GM12878 (cell line): ENCODE measurements at regions not wholly inside any gene's neighbourhood (a gene's known extent, or its start where the extent isn't known, plus 50 kb on each side); places are given as distances from the start of the nearest gene placed in this dataset.

Experiments
- ATAC-seq: fragments of 200-7000 bp; cut with Tn5 transposase; 3 replicates; pipeline ENCODE4 v1.9.1; 2020; ENCODE audit warnings: mild to moderate bottlenecking, moderate library complexity
- BruUV-seq: library from RNA; stranded (reverse); fragments of 400-500 nt; replicated peaks from 2 replicates; lab custom pipeline; 2021; lab: Mats Ljungman, UMichigan
- CTCF ChIA-PET: fragments of 300-600 bp; sonication (Branson Sonifier 250); formaldehyde crosslinking; extraction: SDS; loops from one replicate; lab custom pipeline; 2021; ENCODE audit warnings: inconsistent platforms; lab: Yijun Ruan, JAX
- POLR2A ChIA-PET: fragments of 350-600 bp; formaldehyde crosslinking; extraction: SDS; loops from one replicate; lab custom pipeline; 2021; ENCODE audit warnings: inconsistent platforms; lab: Charles Lee
- RAD21 ChIA-PET: fragments of 300-600 bp; sonication (Branson Sonifier 250); formaldehyde crosslinking; loops from one replicate; lab custom pipeline; 2023; ENCODE audit warnings: antibody characterized with exemption; ENCODE audit not compliant: unreplicated experiment; lab: Charles Lee
- SMC1A ChIA-PET: fragments of 300-600 bp; sonication (Branson Sonifier 250); formaldehyde crosslinking; loops from one replicate; lab custom pipeline; 2023; ENCODE audit not compliant: unreplicated experiment, uncharacterized antibody; lab: Charles Lee
- DNase-seq: peaks from one replicate; pipeline ENCODE4 v3.0.0-alpha.2; 2011; ENCODE audit warnings: low read depth, low spot score
- FAIRE-seq: peaks from 3 replicates; lab custom pipeline; 2011; peaks lifted over from hg19 to GRCh38; lab: Jason Lieb, UNC
- H2AFZ ChIP-seq: 2 replicates; pipeline ENCODE4 v1.6.0; 2011; ENCODE audit warnings: low read depth, low read length, control low read depth; ENCODE audit not compliant: control insufficient read depth
- H3K27ac ChIP-seq: 2 replicates; pipeline ENCODE4 v1.5.1; 2011; ENCODE audit warnings: control low read depth; ENCODE audit not compliant: control insufficient read depth, insufficient read depth
- H3K27me3 ChIP-seq, 2 experiments: replicated peaks in 1 of 2; 2 replicates each; pipeline versions ENCODE4 v1.6.0 to v1.6.1; 2011; ENCODE audit warnings: low read length in 1 of 2; ENCODE audit not compliant: control insufficient read depth in 2 of 2, insufficient read depth in 2 of 2
- H3K36me3 ChIP-seq, 2 experiments: 2 replicates each; pipeline ENCODE4 v1.5.1; 2011; ENCODE audit warnings: low read length in 1 of 2; ENCODE audit not compliant: control insufficient read depth in 2 of 2, insufficient read depth in 2 of 2
- H3K4me1 ChIP-seq: 2 replicates; pipeline ENCODE4 v1.6.1; 2011; ENCODE audit warnings: mild to moderate bottlenecking, low read length, moderate library complexity, mixed read lengths; ENCODE audit not compliant: control insufficient read depth, insufficient read depth
- H3K4me2 ChIP-seq: 2 replicates; pipeline ENCODE4 v1.6.0; 2011; ENCODE audit warnings: control low read depth; ENCODE audit not compliant: control insufficient read depth, insufficient read depth
- H3K4me3 ChIP-seq: fragments of 200-600 bp; sonication (generic); 2 replicates; pipeline ENCODE4 v1.5.1; 2016
- H3K79me2 ChIP-seq: 2 replicates; pipeline ENCODE4 v1.6.0; 2011; ENCODE audit warnings: low read length; ENCODE audit not compliant: control insufficient read depth, insufficient read depth
- H3K9ac ChIP-seq: 2 replicates; pipeline ENCODE4 v1.8.0; 2011; ENCODE audit warnings: low read length, control low read depth, mixed read lengths; ENCODE audit not compliant: control insufficient read depth, insufficient read depth
- H3K9me3 ChIP-seq: replicated peaks from 3 replicates; pipeline ENCODE4 v1.5.1; 2011; ENCODE audit warnings: mild to moderate bottlenecking, low read length; ENCODE audit not compliant: control insufficient read depth, insufficient read depth
- H4K20me1 ChIP-seq: 2 replicates; pipeline ENCODE4 v1.6.0; 2011; ENCODE audit not compliant: control insufficient read depth, insufficient read depth
- GABPA ChIP-seq: IDR thresholded peaks from 2 replicates; pipeline ENCODE4 v1.6.1; 2014; ENCODE audit warnings: antibody characterized with exemption, low read depth, mild to moderate bottlenecking, inconsistent platforms
- MTA2 ChIP-seq: fragments of 450-650 bp; IDR thresholded peaks from 2 replicates; pipeline ENCODE4 v1.6.1; 2016; ENCODE audit warnings: low read depth, mild to moderate bottlenecking, moderate library complexity
- NFIC ChIP-seq: IDR thresholded peaks from 2 replicates; pipeline ENCODE4 v1.6.1; 2012; ENCODE audit warnings: low read depth, mild to moderate bottlenecking, inconsistent platforms, low read length, moderate library complexity
- NFXL1 ChIP-seq: fragments of 450-650 bp; IDR thresholded peaks from 2 replicates; pipeline ENCODE4 v1.6.1; 2017; ENCODE audit warnings: antibody characterized with exemption, mild to moderate bottlenecking, borderline replicate concordance
- NR2C1 ChIP-seq: fragments of 450-650 bp; IDR thresholded peaks from 2 replicates; pipeline ENCODE4 v1.6.1; 2017; ENCODE audit warnings: antibody characterized with exemption, mild to moderate bottlenecking, moderate library complexity
- PAX5 ChIP-seq: IDR thresholded peaks from 2 replicates; pipeline ENCODE4 v1.6.1; 2011; ENCODE audit warnings: low read depth, low read length, borderline replicate concordance
- POLR2AphosphoS2 ChIP-seq: IDR thresholded peaks from 2 replicates; pipeline ENCODE4 v1.6.1; 2011; ENCODE audit warnings: low read depth, mild to moderate bottlenecking, low read length, improper control_type of control experiment, moderate library complexity
- SMAD1 ChIP-seq: fragments of 450-650 bp; IDR thresholded peaks from 2 replicates; pipeline ENCODE4 v1.6.1; 2018; ENCODE audit warnings: mild to moderate bottlenecking, low read depth; ENCODE audit not compliant: partially characterized antibody
- SP1 ChIP-seq: IDR thresholded peaks from one replicate; pipeline ENCODE4 v1.6.1; 2011; ENCODE audit warnings: low read depth, low read length
- SPI1 ChIP-seq: IDR thresholded peaks from 2 replicates; pipeline ENCODE4 v1.6.1; 2011; ENCODE audit warnings: low read depth, mild to moderate bottlenecking, low read length, moderate library complexity, borderline replicate concordance; ENCODE audit not compliant: insufficient read depth
- TBL1XR1 ChIP-seq: IDR thresholded peaks from 2 replicates; pipeline ENCODE4 v1.6.1; 2012; ENCODE audit warnings: low read depth, low read length, improper control_type of control experiment
- YY1 ChIP-seq: IDR thresholded peaks from 2 replicates; pipeline ENCODE4 v1.6.1; 2011; ENCODE audit warnings: low read depth, mild to moderate bottlenecking, low read length
- WGBS: methylation state at CpG from one replicate; pipeline ENCODE4 v1.1.6; 2016; ENCODE audit warnings: low lambda C conversion rate; ENCODE audit not compliant: insufficient replicate concordance, insufficient coverage; ENCODE audit errors: missing lambda C conversion rate; 5-methylcytosine and 5-hydroxymethylcytosine counted together
- in situ Hi-C: fragments of 300-500 bp; cut with MboI; formaldehyde crosslinking; loops from 9 replicates; pipeline ENCODE4 v1.14.3; 2018; ENCODE audit warnings: mixed read lengths
- intact Hi-C: fragments of 100-400 bp; cut with micrococcal nuclease; formaldehyde crosslinking; loops from one replicate; pipeline ENCODE4 v1.14.2; 2022; ENCODE audit not compliant: unreplicated experiment
- TF ChIP-seq, protein P1 (sequence below): fragments of 450-650 bp; IDR thresholded peaks from 2 replicates; pipeline ENCODE4 v1.6.1; 2016; ENCODE audit warnings: mild to moderate bottlenecking
- TF ChIP-seq, protein P2 (sequence below): fragments of 450-650 bp; IDR thresholded peaks from 2 replicates; pipeline ENCODE4 v1.6.1; 2018; ENCODE audit warnings: mild to moderate bottlenecking, low read depth, moderate library complexity; ENCODE audit not compliant: partially characterized antibody

DNA sequence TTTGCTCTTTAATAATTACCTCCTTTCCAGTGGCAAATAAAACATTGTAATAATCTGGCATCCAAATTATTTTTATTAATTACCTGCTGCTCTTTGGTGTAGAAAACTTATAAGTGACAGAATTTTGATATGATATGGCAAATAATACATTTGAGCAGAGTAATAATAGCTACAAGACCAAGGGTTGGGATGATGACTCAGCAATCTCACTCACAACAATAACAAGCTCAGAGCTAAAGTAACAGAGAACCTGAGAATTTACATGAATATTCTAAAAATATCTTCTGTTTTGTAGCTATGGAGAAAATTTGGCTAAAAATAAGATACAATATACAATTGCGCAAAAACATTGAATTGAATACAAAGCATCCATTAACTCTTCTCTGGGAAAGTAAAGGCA is 480.8 kb upstream of the COBL start:
- no peaks in the 10 kb centered on the region for H3K36me3 ChIP-seq
- H3K79me2 ChIP-seq: no peaks in the 10 kb centered on the region
- H3K9ac ChIP-seq: no peak overlapping the region
- no peak overlapping the region for H3K4me3 ChIP-seq
- FAIRE-seq: no peak
- no peaks in the 10 kb centered on the region for H3K4me1 ChIP-seq
- no peaks in the 10 kb centered on the region for H3K9me3 ChIP-seq
- in situ Hi-C loops (no loop called here), intact Hi-C loops (no loop called here)
- TF ChIP-seq, protein P1, sequence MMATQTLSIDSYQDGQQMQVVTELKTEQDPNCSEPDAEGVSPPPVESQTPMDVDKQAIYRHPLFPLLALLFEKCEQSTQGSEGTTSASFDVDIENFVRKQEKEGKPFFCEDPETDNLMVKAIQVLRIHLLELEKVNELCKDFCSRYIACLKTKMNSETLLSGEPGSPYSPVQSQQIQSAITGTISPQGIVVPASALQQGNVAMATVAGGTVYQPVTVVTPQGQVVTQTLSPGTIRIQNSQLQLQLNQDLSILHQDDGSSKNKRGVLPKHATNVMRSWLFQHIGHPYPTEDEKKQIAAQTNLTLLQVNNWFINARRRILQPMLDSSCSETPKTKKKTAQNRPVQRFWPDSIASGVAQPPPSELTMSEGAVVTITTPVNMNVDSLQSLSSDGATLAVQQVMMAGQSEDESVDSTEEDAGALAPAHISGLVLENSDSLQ: no peak
- TF ChIP-seq POLR2AphosphoS2: no peak
- no peak for TF ChIP-seq SPI1
- TF ChIP-seq PAX5: no peak
- TF ChIP-seq NFXL1: no peak
- no peak for TF ChIP-seq MTA2
- TF ChIP-seq TBL1XR1: no peak
- TF ChIP-seq, protein P2, sequence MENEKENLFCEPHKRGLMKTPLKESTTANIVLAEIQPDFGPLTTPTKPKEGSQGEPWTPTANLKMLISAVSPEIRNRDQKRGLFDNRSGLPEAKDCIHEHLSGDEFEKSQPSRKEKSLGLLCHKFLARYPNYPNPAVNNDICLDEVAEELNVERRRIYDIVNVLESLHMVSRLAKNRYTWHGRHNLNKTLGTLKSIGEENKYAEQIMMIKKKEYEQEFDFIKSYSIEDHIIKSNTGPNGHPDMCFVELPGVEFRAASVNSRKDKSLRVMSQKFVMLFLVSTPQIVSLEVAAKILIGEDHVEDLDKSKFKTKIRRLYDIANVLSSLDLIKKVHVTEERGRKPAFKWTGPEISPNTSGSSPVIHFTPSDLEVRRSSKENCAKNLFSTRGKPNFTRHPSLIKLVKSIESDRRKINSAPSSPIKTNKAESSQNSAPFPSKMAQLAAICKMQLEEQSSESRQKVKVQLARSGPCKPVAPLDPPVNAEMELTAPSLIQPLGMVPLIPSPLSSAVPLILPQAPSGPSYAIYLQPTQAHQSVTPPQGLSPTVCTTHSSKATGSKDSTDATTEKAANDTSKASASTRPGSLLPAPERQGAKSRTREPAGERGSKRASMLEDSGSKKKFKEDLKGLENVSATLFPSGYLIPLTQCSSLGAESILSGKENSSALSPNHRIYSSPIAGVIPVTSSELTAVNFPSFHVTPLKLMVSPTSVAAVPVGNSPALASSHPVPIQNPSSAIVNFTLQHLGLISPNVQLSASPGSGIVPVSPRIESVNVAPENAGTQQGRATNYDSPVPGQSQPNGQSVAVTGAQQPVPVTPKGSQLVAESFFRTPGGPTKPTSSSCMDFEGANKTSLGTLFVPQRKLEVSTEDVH: no peak
- TF ChIP-seq SP1: no peak
- TF ChIP-seq YY1: no peak
- no peak for TF ChIP-seq SMAD1
- no peak for TF ChIP-seq NR2C1
- no peak for TF ChIP-seq NFIC
- no peak for TF ChIP-seq GABPA
- no peaks in the 10 kb centered on the region for H3K27me3 ChIP-seq
- no peak overlapping the region for H2AFZ ChIP-seq
- no peak for ATAC-seq
- H4K20me1 ChIP-seq: no peaks in the 10 kb centered on the region
- no peak for DNase-seq
- H3K4me2 ChIP-seq: no peak overlapping the region
- 84% methylated on average over 1 of the region's 1 CpG for WGBS
- SMC1A ChIA-PET: no interaction called here
- BruUV-seq: no TSS peak
- CTCF ChIA-PET: no interaction called here
- RAD21 ChIA-PET: no interaction called here
- POLR2A ChIA-PET: no interaction called here
- no peak overlapping the region for H3K27ac ChIP-seq
